ENCODE measurements at regions not wholly inside any gene's neighbourhood (a gene's known extent, or its start where the extent isn't known, plus 50 kb on each side); places are given as distances from the start of the nearest gene placed in this dataset.

DNA sequence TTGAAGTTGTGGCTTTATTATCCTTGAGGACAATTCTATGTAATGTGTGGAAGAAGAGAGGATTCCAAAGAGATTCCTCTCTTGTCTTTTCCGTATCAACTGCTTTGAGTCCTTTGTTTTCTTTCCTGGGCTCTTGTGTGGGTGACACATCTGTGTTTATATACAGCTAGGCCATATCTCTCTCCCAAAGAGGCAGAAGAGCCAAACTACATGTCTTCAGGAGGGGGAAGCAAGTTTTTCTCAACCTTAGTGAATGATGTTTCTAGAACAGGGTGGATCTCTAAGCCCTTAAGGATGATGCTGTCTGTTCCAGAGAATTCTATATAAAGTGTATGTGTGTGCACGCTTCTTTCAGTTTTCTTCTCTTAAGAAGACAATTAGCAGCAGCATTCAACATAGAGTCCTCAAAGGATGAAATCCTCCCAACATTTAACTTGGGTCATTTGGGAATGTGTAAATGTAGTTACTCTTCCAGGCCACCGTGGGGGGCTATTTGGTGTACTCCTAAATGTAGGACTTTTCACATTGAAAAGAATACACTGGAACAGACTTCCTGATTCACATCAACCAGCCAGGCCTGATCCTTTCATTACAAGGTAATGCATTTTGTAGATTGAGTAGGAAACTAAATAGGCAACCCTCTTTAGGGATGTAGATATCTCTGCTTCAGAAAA lies 92.8 kb upstream of the EEF1E1 start:
- Histone ChIP-seq H3K4me3 (ENCODE audit: low read depth, low read length) (no peak overlapping the region), H2AFZ (ENCODE audit: low read length, unreplicated experiment) (no peak overlapping the region), H3K36me3 (ENCODE audit: insufficient read depth, low read length) (no peaks in the 10 kb centered on the region), H3K27ac (ENCODE audit: low read depth, low read length) (no peak overlapping the region), H3K4me1 (ENCODE audit: control insufficient read depth, insufficient read depth, low read length, unreplicated experiment) (peaks cover 11% of the 10 kb centered on the region), H3K27me3 (ENCODE audit: insufficient read depth, low read length) (no peaks in the 10 kb centered on the region), H3K79me2 (ENCODE audit: control insufficient read depth, insufficient read depth, low read length, unreplicated experiment) (no peaks in the 10 kb centered on the region)

DNA sequence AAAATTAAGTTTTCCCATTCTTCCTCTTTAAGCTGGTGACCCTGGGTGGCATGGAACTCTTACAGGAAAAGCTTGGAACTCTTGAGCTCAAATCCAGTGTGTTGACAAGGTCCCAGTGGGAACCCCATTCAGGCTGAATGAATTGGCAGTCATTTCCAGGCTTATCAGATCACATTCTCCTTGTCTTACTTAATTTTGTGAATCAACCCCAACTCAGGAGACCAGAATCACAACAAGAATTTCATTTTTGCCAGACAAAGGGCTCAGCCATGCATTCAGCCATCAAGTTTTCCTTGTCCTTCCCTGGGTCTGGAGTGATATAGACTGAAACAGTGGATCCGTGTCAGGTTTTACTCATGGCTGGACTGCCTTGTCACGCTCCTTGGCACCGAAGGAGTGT lies 92.1 kb upstream of the EEF1E1 start:
- no peaks in the 10 kb centered on the region for H3K36me3 ChIP-seq (ENCODE audit: insufficient read depth, low read length)
- H3K27ac ChIP-seq (ENCODE audit: low read depth, low read length) = no peak overlapping the region
- no peaks in the 10 kb centered on the region for H3K27me3 ChIP-seq (ENCODE audit: insufficient read depth, low read length)
- peaks cover 11% of the 10 kb centered on the region for H3K4me1 ChIP-seq (ENCODE audit: control insufficient read depth, insufficient read depth, low read length, unreplicated experiment)
- no peak overlapping the region for H3K4me3 ChIP-seq (ENCODE audit: low read depth, low read length)
- no peak overlapping the region for H2AFZ ChIP-seq (ENCODE audit: low read length, unreplicated experiment)
- no peaks in the 10 kb centered on the region for H3K79me2 ChIP-seq (ENCODE audit: control insufficient read depth, insufficient read depth, low read length, unreplicated experiment)

DNA sequence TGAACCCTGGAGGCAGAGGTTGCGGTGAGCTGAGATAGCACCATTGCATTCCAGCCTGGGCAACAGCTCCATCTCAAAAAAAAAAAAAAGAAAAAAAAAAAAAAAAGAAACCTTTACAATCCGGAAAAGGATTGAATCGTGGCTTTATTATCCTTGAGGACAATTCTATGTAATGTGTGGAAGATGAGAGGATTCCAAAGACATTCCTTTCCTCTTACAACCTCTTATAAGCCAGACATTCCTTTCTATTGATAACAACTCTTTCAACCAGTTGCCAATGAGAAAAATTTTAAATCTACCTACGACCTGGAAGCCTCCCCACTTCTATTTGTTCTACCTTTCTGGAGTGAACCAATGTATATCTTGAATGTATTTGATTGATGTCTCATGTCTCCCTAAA lies 91.2 kb upstream of the EEF1E1 start:
- no peaks in the 10 kb centered on the region for H3K79me2 ChIP-seq (ENCODE audit: control insufficient read depth, insufficient read depth, low read length, unreplicated experiment)
- no peaks in the 10 kb centered on the region for H3K36me3 ChIP-seq (ENCODE audit: insufficient read depth, low read length)
- no peak overlapping the region for H3K4me3 ChIP-seq (ENCODE audit: low read depth, low read length)
- H3K27me3 ChIP-seq (ENCODE audit: insufficient read depth, low read length) = no peaks in the 10 kb centered on the region
- H3K27ac ChIP-seq (ENCODE audit: low read depth, low read length) = no peak overlapping the region
- peaks cover 11% of the 10 kb centered on the region for H3K4me1 ChIP-seq (ENCODE audit: control insufficient read depth, insufficient read depth, low read length, unreplicated experiment)
- no peak overlapping the region for H2AFZ ChIP-seq (ENCODE audit: low read length, unreplicated experiment)

- Histone ChIP-seq H3K27ac (ENCODE audit: low read depth, low read length) (no peak overlapping the region), H3K27me3 (ENCODE audit: insufficient read depth, low read length) (no peaks in the 10 kb centered on the region), H2AFZ (ENCODE audit: low read length, unreplicated experiment) (no peak overlapping the region), H3K4me3 (ENCODE audit: low read depth, low read length) (no peak overlapping the region), H3K4me1 (ENCODE audit: control insufficient read depth, insufficient read depth, low read length, unreplicated experiment) (peaks cover 11% of the 10 kb centered on the region), H3K36me3 (ENCODE audit: insufficient read depth, low read length) (no peaks in the 10 kb centered on the region), H3K79me2 (ENCODE audit: control insufficient read depth, insufficient read depth, low read length, unreplicated experiment) (no peaks in the 10 kb centered on the region)
Observed at GRCh38 chr6:8192597-8192996, 90.2 kb upstream of the EEF1E1 start.

DNA sequence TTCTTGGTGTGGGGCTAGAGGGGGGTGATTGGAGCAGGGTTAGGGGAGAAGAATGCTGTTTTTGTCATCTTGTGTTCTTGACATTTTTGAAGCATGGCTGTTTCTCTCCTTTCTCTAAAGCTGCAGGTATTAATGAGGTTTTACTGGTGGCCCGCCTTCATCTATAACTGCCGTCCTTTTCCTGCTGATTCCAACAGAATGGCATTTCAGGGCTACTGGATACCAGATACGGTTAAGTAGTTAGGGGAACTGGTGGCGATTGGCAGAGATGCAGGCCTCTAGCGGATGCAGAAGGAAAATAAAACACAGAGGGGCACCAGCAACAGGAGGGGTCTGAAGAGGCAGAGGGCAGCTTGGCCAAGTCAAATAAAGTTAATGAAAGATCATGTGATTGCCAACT lies 89.7 kb upstream of the EEF1E1 start:
- Histone ChIP-seq H2AFZ (ENCODE audit: low read length, unreplicated experiment) (no peak overlapping the region), H3K4me3 (ENCODE audit: low read depth, low read length) (no peak overlapping the region), H3K27ac (ENCODE audit: low read depth, low read length) (no peak overlapping the region), H3K27me3 (ENCODE audit: insufficient read depth, low read length) (no peaks in the 10 kb centered on the region), H3K79me2 (ENCODE audit: control insufficient read depth, insufficient read depth, low read length, unreplicated experiment) (no peaks in the 10 kb centered on the region), H3K4me1 (ENCODE audit: control insufficient read depth, insufficient read depth, low read length, unreplicated experiment) (peaks cover 11% of the 10 kb centered on the region), H3K36me3 (ENCODE audit: insufficient read depth, low read length) (no peaks in the 10 kb centered on the region)

DNA sequence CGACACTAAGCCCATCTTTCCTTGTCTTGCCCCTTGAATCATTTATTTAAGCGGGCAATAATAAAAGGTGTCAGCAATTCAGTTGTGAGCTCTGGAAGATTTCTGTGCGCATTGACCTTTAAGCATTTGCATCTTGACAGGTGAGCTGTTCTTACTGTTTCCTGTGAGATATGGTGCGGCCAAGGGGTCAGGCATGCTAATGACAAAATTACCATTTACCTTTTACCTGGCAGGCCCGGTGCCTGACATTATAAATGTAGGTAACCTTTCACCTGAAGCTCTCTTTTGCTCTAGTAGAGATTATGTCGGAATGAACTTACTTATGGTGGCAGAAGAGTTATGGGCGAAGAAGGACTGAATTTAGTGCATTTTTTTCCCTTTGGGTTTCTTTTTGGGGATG lies 89.3 kb upstream of the EEF1E1 start:
- H2AFZ ChIP-seq (ENCODE audit: low read length, unreplicated experiment) = no peak overlapping the region
- no peaks in the 10 kb centered on the region for H3K36me3 ChIP-seq (ENCODE audit: insufficient read depth, low read length)
- H3K27ac ChIP-seq (ENCODE audit: low read depth, low read length) = no peak overlapping the region
- H3K79me2 ChIP-seq (ENCODE audit: control insufficient read depth, insufficient read depth, low read length, unreplicated experiment) = no peaks in the 10 kb centered on the region
- peaks cover 11% of the 10 kb centered on the region for H3K4me1 ChIP-seq (ENCODE audit: control insufficient read depth, insufficient read depth, low read length, unreplicated experiment)
- no peaks in the 10 kb centered on the region for H3K27me3 ChIP-seq (ENCODE audit: insufficient read depth, low read length)
- H3K4me3 ChIP-seq (ENCODE audit: low read depth, low read length) = no peak overlapping the region

- Histone ChIP-seq H3K4me1 (ENCODE audit: control insufficient read depth, insufficient read depth, low read length, unreplicated experiment) (peaks cover 9% of the 10 kb centered on the region), H2AFZ (ENCODE audit: low read length, unreplicated experiment) (no peak overlapping the region), H3K36me3 (ENCODE audit: insufficient read depth, low read length) (no peaks in the 10 kb centered on the region), H3K27me3 (ENCODE audit: insufficient read depth, low read length) (no peaks in the 10 kb centered on the region), H3K27ac (ENCODE audit: low read depth, low read length) (no peak overlapping the region), H3K4me3 (ENCODE audit: low read depth, low read length) (no peak overlapping the region), H3K79me2 (ENCODE audit: control insufficient read depth, insufficient read depth, low read length, unreplicated experiment) (no peaks in the 10 kb centered on the region)
Observed at GRCh38 chr6:8187209-8187608, 84.9 kb upstream of the EEF1E1 start.

- peaks cover 34% of the 10 kb centered on the region for H3K4me1 ChIP-seq (ENCODE audit: control insufficient read depth, insufficient read depth, low read length, unreplicated experiment)
- H3K27me3 ChIP-seq (ENCODE audit: insufficient read depth, low read length) = no peaks in the 10 kb centered on the region
- peak overlapping the region; percentile 11; the same call in 1 of the 2 replicates for H3K4me3 ChIP-seq (ENCODE audit: low read depth, low read length)
- H3K79me2 ChIP-seq (ENCODE audit: control insufficient read depth, insufficient read depth, low read length, unreplicated experiment) = no peaks in the 10 kb centered on the region
- no peak overlapping the region for H3K27ac ChIP-seq (ENCODE audit: low read depth, low read length)
- H3K36me3 ChIP-seq (ENCODE audit: insufficient read depth, low read length) = no peaks in the 10 kb centered on the region
- H2AFZ ChIP-seq (ENCODE audit: low read length, unreplicated experiment) = peak overlapping the region; percentile 88
Observed at GRCh38 chr6:8182902-8183665, 80.7 kb upstream of the EEF1E1 start.

- Histone ChIP-seq H3K4me3 (ENCODE audit: low read depth, low read length) (peak overlapping the region; percentile 63; the same call in 1 of the 2 replicates), H3K36me3 (ENCODE audit: insufficient read depth, low read length) (no peaks in the 10 kb centered on the region), H3K4me1 (ENCODE audit: control insufficient read depth, insufficient read depth, low read length, unreplicated experiment) (peaks cover 34% of the 10 kb centered on the region), H3K27me3 (ENCODE audit: insufficient read depth, low read length) (no peaks in the 10 kb centered on the region), H3K79me2 (ENCODE audit: control insufficient read depth, insufficient read depth, low read length, unreplicated experiment) (no peaks in the 10 kb centered on the region), H3K27ac (ENCODE audit: low read depth, low read length) (peak overlapping the region; percentile 53), H2AFZ (ENCODE audit: low read length, unreplicated experiment) (peak overlapping the region; percentile 88)
Observed at GRCh38 chr6:8181951-8182845, 79.8 kb upstream of the EEF1E1 start.

GRCh38 chr6:8181160-8181881 lies 79.0 kb upstream of the EEF1E1 start:
- peaks cover 34% of the 10 kb centered on the region for H3K4me1 ChIP-seq (ENCODE audit: control insufficient read depth, insufficient read depth, low read length, unreplicated experiment)
- no peaks in the 10 kb centered on the region for H3K79me2 ChIP-seq (ENCODE audit: control insufficient read depth, insufficient read depth, low read length, unreplicated experiment)
- peak overlapping the region; percentile 88 for H2AFZ ChIP-seq (ENCODE audit: low read length, unreplicated experiment)
- peak overlapping the region; percentile 53 for H3K27ac ChIP-seq (ENCODE audit: low read depth, low read length)
- peak overlapping the region; percentile 63; the same call in 1 of the 2 replicates for H3K4me3 ChIP-seq (ENCODE audit: low read depth, low read length)
- H3K36me3 ChIP-seq (ENCODE audit: insufficient read depth, low read length) = no peaks in the 10 kb centered on the region
- H3K27me3 ChIP-seq (ENCODE audit: insufficient read depth, low read length) = no peaks in the 10 kb centered on the region
